ENCODE measurements at regions not wholly inside any gene's neighbourhood (a gene's known extent, or its start where the extent isn't known, plus 50 kb on each side); places are given as distances from the start of the nearest gene placed in this dataset.

GRCh38 chr20:33908336-33908735, 85.4 kb upstream of the RALY start:
- CTCF ChIA-PET = interaction anchor here (1.4 kb wide), 1 partner anchor 10 kb away, joined by 5 read pairs; no protein-coding TSS in a partner anchor

GRCh38 chr20:33908868-33909267, 84.8 kb upstream of the RALY start:
- ChIA-PET POLR2A (no interaction called here), CTCF (interaction anchor here (1.4 kb wide), 1 partner anchor 11 kb away, joined by 5 read pairs; no protein-coding TSS in a partner anchor)
- Mint-ChIP-seq H3K27ac (no peak overlapping the region), H3K36me3 (no peaks in the 10 kb centered on the region), H3K27me3 (peaks cover 2% of the 10 kb centered on the region), H3K9me3 (no peaks in the 10 kb centered on the region), H3K4me3 (no peak overlapping the region), H3K4me1 (ENCODE audit: low read depth) (no peaks in the 10 kb centered on the region)
- intact Hi-C loops (cut with micrococcal nuclease) = no loop called here
- no peak for DNase-seq

More at GRCh38 chr20:33908336-33908735, 85.4 kb upstream of the RALY start:
- Mint-ChIP-seq H3K4me1 (ENCODE audit: low read depth) (no peaks in the 10 kb centered on the region), H3K4me3 (no peak overlapping the region), H3K27me3 (peaks cover 2% of the 10 kb centered on the region), H3K27ac (no peak overlapping the region), H3K9me3 (no peaks in the 10 kb centered on the region), H3K36me3 (no peaks in the 10 kb centered on the region)
- no peak for DNase-seq
- intact Hi-C loops (cut with micrococcal nuclease) = no loop called here
- POLR2A ChIA-PET = no interaction called here

- CTCF ChIA-PET = no interaction called here
- no peak for DNase-seq
- Mint-ChIP-seq H3K9me3 (no peaks in the 10 kb centered on the region), H3K36me3 (no peaks in the 10 kb centered on the region), H3K4me1 (ENCODE audit: low read depth) (no peaks in the 10 kb centered on the region), H3K27ac (no peak overlapping the region), H3K4me3 (no peak overlapping the region), H3K27me3 (peaks cover 2% of the 10 kb centered on the region)
- POLR2A ChIA-PET = no interaction called here
- intact Hi-C loops (cut with micrococcal nuclease) = no loop called here
These were observed 84.3 kb upstream of the RALY start for GRCh38 chr20:33909331-33909921.

- ChIA-PET CTCF (no interaction called here), POLR2A (no interaction called here)
These were observed 83.7 kb upstream of the RALY start for GRCh38 chr20:33910056-33910455.

GRCh38 chr20:33910529-33911327, 83.0 kb upstream of the RALY start:
- no peaks in the 10 kb centered on the region for H3K9me3 Mint-ChIP-seq
- peaks cover 2% of the 10 kb centered on the region for H3K27me3 Mint-ChIP-seq
- DNase-seq = no peak
- H3K36me3 Mint-ChIP-seq = no peaks in the 10 kb centered on the region
- no peak overlapping the region for H3K4me3 Mint-ChIP-seq
- peaks cover 11% of the 10 kb centered on the region for H3K4me1 Mint-ChIP-seq (ENCODE audit: low read depth)
- intact Hi-C loops (cut with micrococcal nuclease) = loop anchor here (10.0 kb wide), 1 partner anchor 136 kb away; no protein-coding TSS in a partner anchor
- ChIA-PET POLR2A (no interaction called here), CTCF (interaction anchor here (0.7 kb wide), 1 partner anchor 151 kb away, joined by 3 read pairs; no protein-coding TSS in a partner anchor)
- no peak overlapping the region for H3K27ac Mint-ChIP-seq

More at GRCh38 chr20:33910056-33910455, 83.7 kb upstream of the RALY start:
- H3K27me3 Mint-ChIP-seq = peaks cover 2% of the 10 kb centered on the region
- H3K4me3 Mint-ChIP-seq = no peak overlapping the region
- no peaks in the 10 kb centered on the region for H3K9me3 Mint-ChIP-seq
- peaks cover 4% of the 10 kb centered on the region for H3K4me1 Mint-ChIP-seq (ENCODE audit: low read depth)
- H3K27ac Mint-ChIP-seq = no peak overlapping the region
- H3K36me3 Mint-ChIP-seq = no peaks in the 10 kb centered on the region
- DNase-seq = no peak
- intact Hi-C loops (cut with micrococcal nuclease) = loop anchor here (10.0 kb wide), 1 partner anchor 135 kb away; no protein-coding TSS in a partner anchor

- H3K4me3 Mint-ChIP-seq = no peak overlapping the region
- intact Hi-C loops (cut with micrococcal nuclease) = loop anchor here (1.0 to 10.0 kb wide), 3 partner anchors 123 to 214 kb away; no protein-coding TSS in a partner anchor
- CTCF ChIA-PET = interaction anchor here (0.5 to 5.5 kb wide), 39 partner anchors 9 to 449 kb away, joined by 3 to 49 read pairs (median 5); no protein-coding TSS in a partner anchor
- peaks cover 15% of the 10 kb centered on the region for H3K4me1 Mint-ChIP-seq (ENCODE audit: low read depth)
- no peaks in the 10 kb centered on the region for H3K27me3 Mint-ChIP-seq
- DNase-seq = peak; percentile 61
- POLR2A ChIA-PET = interaction anchor here (1.5 kb wide), 1 partner anchor 197 kb away, joined by 5 read pairs; the partner anchor contains the start of gene EIF2S2
- H3K36me3 Mint-ChIP-seq = no peaks in the 10 kb centered on the region
- no peak overlapping the region for H3K27ac Mint-ChIP-seq
- no peaks in the 10 kb centered on the region for H3K9me3 Mint-ChIP-seq
These were observed 78.8 kb upstream of the RALY start for GRCh38 chr20:33914919-33915318.

GRCh38 chr20:33915726-33916331, 77.9 kb upstream of the RALY start:
- ChIA-PET CTCF (interaction anchor here (0.6 to 5.5 kb wide), 27 partner anchors 10 to 213 kb away, joined by 3 to 49 read pairs (median 5); no protein-coding TSS in a partner anchor), POLR2A (interaction anchor here (1.5 kb wide), 1 partner anchor 196 kb away, joined by 5 read pairs; the partner anchor contains the start of gene EIF2S2)
- Mint-ChIP-seq H3K27me3 (no peaks in the 10 kb centered on the region), H3K4me1 (ENCODE audit: low read depth) (peaks cover 15% of the 10 kb centered on the region), H3K27ac (no peak overlapping the region), H3K9me3 (no peaks in the 10 kb centered on the region), H3K36me3 (no peaks in the 10 kb centered on the region), H3K4me3 (no peak overlapping the region)
- DNase-seq = peak; percentile 68
- intact Hi-C loops (cut with micrococcal nuclease) = loop anchor here (1.0 to 10.0 kb wide), 3 partner anchors 124 to 213 kb away; no protein-coding TSS in a partner anchor

- Mint-ChIP-seq H3K4me1 (ENCODE audit: low read depth) (peaks cover 15% of the 10 kb centered on the region), H3K27me3 (no peaks in the 10 kb centered on the region), H3K36me3 (no peaks in the 10 kb centered on the region), H3K9me3 (no peaks in the 10 kb centered on the region), H3K4me3 (no peak overlapping the region), H3K27ac (no peak overlapping the region)
- intact Hi-C loops (cut with micrococcal nuclease) = loop anchor here (10.0 kb wide), 1 partner anchor 142 kb away; no protein-coding TSS in a partner anchor
- no peak for DNase-seq
- ChIA-PET CTCF (interaction anchor here (0.8 to 5.5 kb wide), 8 partner anchors 10 to 221 kb away, joined by 3 to 49 read pairs (median 7); no protein-coding TSS in a partner anchor), POLR2A (no interaction called here)
These were observed 76.9 kb upstream of the RALY start for GRCh38 chr20:33916768-33917167.

GRCh38 chr20:33917831-33918525, 75.7 kb upstream of the RALY start:
- DNase-seq = peak; percentile 11
- POLR2A ChIA-PET = no interaction called here
- intact Hi-C loops (cut with micrococcal nuclease) = loop anchor here (10.0 kb wide), 1 partner anchor 143 kb away; no protein-coding TSS in a partner anchor

GRCh38 chr20:33918662-33919061, 75.0 kb upstream of the RALY start:
- peaks cover 15% of the 10 kb centered on the region for H3K4me1 Mint-ChIP-seq (ENCODE audit: low read depth)
- H3K27me3 Mint-ChIP-seq = no peaks in the 10 kb centered on the region
- no peaks in the 10 kb centered on the region for H3K36me3 Mint-ChIP-seq
- DNase-seq = no peak
- no peaks in the 10 kb centered on the region for H3K9me3 Mint-ChIP-seq
- H3K4me3 Mint-ChIP-seq = no peak overlapping the region
- H3K27ac Mint-ChIP-seq = no peak overlapping the region
- CTCF ChIA-PET = no interaction called here
- intact Hi-C loops (cut with micrococcal nuclease) = loop anchor here (10.0 kb wide), 1 partner anchor 144 kb away; no protein-coding TSS in a partner anchor
- POLR2A ChIA-PET = no interaction called here

More at GRCh38 chr20:33917831-33918525, 75.7 kb upstream of the RALY start:
- Mint-ChIP-seq H3K27ac (no peak overlapping the region), H3K27me3 (no peaks in the 10 kb centered on the region), H3K36me3 (no peaks in the 10 kb centered on the region), H3K4me1 (ENCODE audit: low read depth) (peaks cover 15% of the 10 kb centered on the region), H3K4me3 (no peak overlapping the region), H3K9me3 (no peaks in the 10 kb centered on the region)
- CTCF ChIA-PET = interaction anchor here (0.9 to 5.5 kb wide), 3 partner anchors 22 to 151 kb away, joined by 3 to 49 read pairs (median 3); no protein-coding TSS in a partner anchor

- intact Hi-C loops (cut with micrococcal nuclease) = loop anchor here (10.0 kb wide), 1 partner anchor 145 kb away; no protein-coding TSS in a partner anchor
- CTCF ChIA-PET = interaction anchor here (1.0 kb wide), 1 partner anchor 8 kb away, joined by 3 read pairs; no protein-coding TSS in a partner anchor
These were observed 74.1 kb upstream of the RALY start for GRCh38 chr20:33919653-33920052.

More at GRCh38 chr20:33919653-33920052, 74.1 kb upstream of the RALY start:
- H3K4me1 Mint-ChIP-seq (ENCODE audit: low read depth) = peaks cover 15% of the 10 kb centered on the region
- DNase-seq = no peak
- POLR2A ChIA-PET = no interaction called here
- no peaks in the 10 kb centered on the region for H3K27me3 Mint-ChIP-seq
- H3K4me3 Mint-ChIP-seq = no peak overlapping the region
- no peaks in the 10 kb centered on the region for H3K36me3 Mint-ChIP-seq
- no peak overlapping the region for H3K27ac Mint-ChIP-seq
- H3K9me3 Mint-ChIP-seq = no peaks in the 10 kb centered on the region
